Suprapubic skin (tissue), 4 donors: ENCODE measurements at regions not wholly inside any gene's neighbourhood (a gene's known extent, or its start where the extent isn't known, plus 50 kb on each side); places are given as distances from the start of the nearest gene placed in this dataset.

ENCODE experiments used
- EP300 ChIP-seq: sonication (generic); formaldehyde crosslinking; IDR thresholded peaks from one replicate; pipeline ENCODE4 v1.6.1; 2017; ENCODE audit warnings: antibody characterized with exemption
- POLR2A ChIP-seq, 2 donors: fragments of 450-650 bp; IDR thresholded peaks; one replicate each; pipeline ENCODE4 v1.6.1; 2017; ENCODE audit warnings: antibody characterized with exemption in 2 of 2, mild to moderate bottlenecking in 2 of 2, moderate library complexity in 2 of 2
- POLR2AphosphoS5 ChIP-seq, 3 donors: sonication (generic); formaldehyde crosslinking; IDR thresholded peaks; one replicate each; pipeline ENCODE4 v1.6.1; 2017; ENCODE audit warnings: antibody characterized with exemption in 3 of 3
- TF ChIP-seq, protein P1 (sequence below), 2 donors: fragments of 200-600 bp in 1 of 2; fragments of 450-650 bp in 1 of 2; sonication (generic) in 1 of 2; IDR thresholded peaks; one replicate each; pipeline ENCODE4 v1.5.1; 2016 to 2019; ENCODE audit warnings: antibody characterized with exemption in 2 of 2, mild to moderate bottlenecking in 1 of 2, moderate library complexity in 1 of 2

DNA sequence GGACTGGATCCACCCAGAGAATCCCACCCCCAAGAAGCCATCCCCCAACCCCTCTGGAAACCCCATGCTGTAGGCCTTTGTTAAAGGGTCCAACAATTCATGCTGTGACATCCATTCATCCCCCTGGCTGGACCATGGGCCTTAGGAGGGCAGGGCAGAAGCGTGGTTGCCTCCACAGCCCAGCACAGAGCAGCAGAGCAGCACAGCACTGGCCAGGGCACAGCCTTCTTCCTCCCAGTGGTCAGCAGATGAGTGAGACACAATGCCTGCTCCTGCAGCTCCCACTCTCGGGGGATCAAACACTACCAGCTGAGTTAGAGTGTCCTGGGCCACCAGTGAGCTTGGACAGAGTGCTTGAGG lies 84.5 kb upstream of the LINC01488 start:
- TF ChIP-seq, protein P1, sequence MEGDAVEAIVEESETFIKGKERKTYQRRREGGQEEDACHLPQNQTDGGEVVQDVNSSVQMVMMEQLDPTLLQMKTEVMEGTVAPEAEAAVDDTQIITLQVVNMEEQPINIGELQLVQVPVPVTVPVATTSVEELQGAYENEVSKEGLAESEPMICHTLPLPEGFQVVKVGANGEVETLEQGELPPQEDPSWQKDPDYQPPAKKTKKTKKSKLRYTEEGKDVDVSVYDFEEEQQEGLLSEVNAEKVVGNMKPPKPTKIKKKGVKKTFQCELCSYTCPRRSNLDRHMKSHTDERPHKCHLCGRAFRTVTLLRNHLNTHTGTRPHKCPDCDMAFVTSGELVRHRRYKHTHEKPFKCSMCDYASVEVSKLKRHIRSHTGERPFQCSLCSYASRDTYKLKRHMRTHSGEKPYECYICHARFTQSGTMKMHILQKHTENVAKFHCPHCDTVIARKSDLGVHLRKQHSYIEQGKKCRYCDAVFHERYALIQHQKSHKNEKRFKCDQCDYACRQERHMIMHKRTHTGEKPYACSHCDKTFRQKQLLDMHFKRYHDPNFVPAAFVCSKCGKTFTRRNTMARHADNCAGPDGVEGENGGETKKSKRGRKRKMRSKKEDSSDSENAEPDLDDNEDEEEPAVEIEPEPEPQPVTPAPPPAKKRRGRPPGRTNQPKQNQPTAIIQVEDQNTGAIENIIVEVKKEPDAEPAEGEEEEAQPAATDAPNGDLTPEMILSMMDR (IDR thresholded peaks at IDR 0.05): no peak
- no peak for TF ChIP-seq POLR2A (IDR thresholded peaks at IDR 0.05)
- no peak for TF ChIP-seq EP300
- no peak for TF ChIP-seq POLR2AphosphoS5 (IDR thresholded peaks at IDR 0.05)
